Hepatocyte (in vitro differentiated cells): ENCODE measurements at regions not wholly inside any gene's neighbourhood (a gene's known extent, or its start where the extent isn't known, plus 50 kb on each side); places are given as distances from the start of the nearest gene placed in this dataset.

Source experiments
- DNase-seq: peaks from one replicate; pipeline ENCODE4 v3.0.0-alpha.2; 2016; ENCODE audit warnings: low spot score
- H2AFZ ChIP-seq: fragments of 200-600 bp; sonication (generic); 2 replicates; pipeline ENCODE4 v1.6.0; 2016; ENCODE audit warnings: antibody characterized with exemption, mild to moderate bottlenecking
- H3K27ac ChIP-seq: fragments of 200-600 bp; sonication (generic); 2 replicates; pipeline ENCODE4 v1.5.1; 2016; ENCODE audit warnings: mild to moderate bottlenecking
- H3K27me3 ChIP-seq: fragments of 200-600 bp; sonication (generic); 2 replicates; pipeline ENCODE4 v1.6.1; 2016
- H3K36me3 ChIP-seq: fragments of 200-600 bp; sonication (generic); replicated peaks from 2 replicates; pipeline ENCODE4 v1.5.1; 2016; ENCODE audit warnings: low read depth; ENCODE audit not compliant: insufficient read depth
- H3K4me1 ChIP-seq: fragments of 200-600 bp; sonication (generic); 2 replicates; pipeline ENCODE4 v1.5.1; 2016; ENCODE audit warnings: mild to moderate bottlenecking, moderate library complexity; ENCODE audit not compliant: insufficient read depth
- H3K4me2 ChIP-seq: fragments of 200-600 bp; sonication (generic); 2 replicates; pipeline ENCODE4 v1.6.0; 2016
- H3K4me3 ChIP-seq: fragments of 200-600 bp; sonication (generic); 2 replicates; pipeline ENCODE4 v1.5.1; 2016; ENCODE audit warnings: mild to moderate bottlenecking
- H3K79me2 ChIP-seq: fragments of 200-600 bp; sonication (generic); 2 replicates; pipeline ENCODE4 v1.6.0; 2017; ENCODE audit warnings: mild to moderate bottlenecking
- H3K9me2 ChIP-seq: fragments of 200-600 bp; sonication (generic); replicated peaks from 2 replicates; pipeline ENCODE4 v1.6.0; 2017; ENCODE audit warnings: mild to moderate bottlenecking; ENCODE audit not compliant: insufficient read depth
- H3K9me3 ChIP-seq: fragments of 200-600 bp; sonication (generic); 2 replicates; pipeline ENCODE4 v1.5.1; 2016; ENCODE audit warnings: low read depth, mild to moderate bottlenecking
- H4K20me1 ChIP-seq: fragments of 200-600 bp; sonication (generic); 2 replicates; pipeline ENCODE4 v1.6.0; 2016; ENCODE audit warnings: mild to moderate bottlenecking; ENCODE audit not compliant: insufficient read depth, poor library complexity, severe bottlenecking
- EZH2 ChIP-seq: fragments of 200-600 bp; sonication (generic); IDR thresholded peaks from 2 replicates; pipeline ENCODE4 v1.6.1; 2016; ENCODE audit warnings: antibody characterized with exemption, mild to moderate bottlenecking, borderline replicate concordance
- EZH2phosphoT487 ChIP-seq: fragments of 200-600 bp; sonication (generic); IDR thresholded peaks from one replicate; pipeline ENCODE4 v1.6.1; 2018; ENCODE audit warnings: antibody characterized with exemption, mild to moderate bottlenecking, low read depth, moderate library complexity; ENCODE audit not compliant: unreplicated experiment, severe bottlenecking
- WGBS: methylation state at CpG from one replicate; pipeline ENCODE4 v1.1.6; 2016; ENCODE audit warnings: low lambda C conversion rate; ENCODE audit errors: missing lambda C conversion rate; 5-methylcytosine and 5-hydroxymethylcytosine counted together
- TF ChIP-seq, protein P1 (sequence below): fragments of 200-600 bp; sonication (generic); IDR thresholded peaks from 2 replicates; pipeline ENCODE4 v1.5.1; 2016; ENCODE audit warnings: antibody characterized with exemption, mild to moderate bottlenecking; ENCODE audit not compliant: poor library complexity

DNA sequence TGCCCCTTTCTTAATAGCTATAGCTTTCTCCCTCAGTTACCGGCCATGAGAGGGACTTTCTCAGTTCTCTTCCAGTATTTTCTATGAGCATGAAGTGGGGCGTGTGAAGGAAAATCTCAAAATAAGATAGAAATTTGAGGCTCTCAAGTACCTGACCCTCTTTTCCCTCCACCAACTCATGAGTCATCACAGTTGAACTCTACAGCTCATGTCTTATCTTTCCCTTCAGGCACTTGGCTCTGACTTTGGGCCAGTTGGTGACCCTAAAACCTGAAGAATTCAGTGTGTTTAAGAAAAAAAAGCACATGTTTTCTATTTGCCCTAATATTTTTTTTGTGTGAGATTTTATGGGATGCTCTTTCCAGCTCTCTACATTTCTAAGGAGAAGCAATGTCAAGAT is 896.7 kb upstream of the ZEB2 start:
- TF ChIP-seq EZH2phosphoT487 (no peak), EZH2 (no peak)
- TF ChIP-seq, protein P1, sequence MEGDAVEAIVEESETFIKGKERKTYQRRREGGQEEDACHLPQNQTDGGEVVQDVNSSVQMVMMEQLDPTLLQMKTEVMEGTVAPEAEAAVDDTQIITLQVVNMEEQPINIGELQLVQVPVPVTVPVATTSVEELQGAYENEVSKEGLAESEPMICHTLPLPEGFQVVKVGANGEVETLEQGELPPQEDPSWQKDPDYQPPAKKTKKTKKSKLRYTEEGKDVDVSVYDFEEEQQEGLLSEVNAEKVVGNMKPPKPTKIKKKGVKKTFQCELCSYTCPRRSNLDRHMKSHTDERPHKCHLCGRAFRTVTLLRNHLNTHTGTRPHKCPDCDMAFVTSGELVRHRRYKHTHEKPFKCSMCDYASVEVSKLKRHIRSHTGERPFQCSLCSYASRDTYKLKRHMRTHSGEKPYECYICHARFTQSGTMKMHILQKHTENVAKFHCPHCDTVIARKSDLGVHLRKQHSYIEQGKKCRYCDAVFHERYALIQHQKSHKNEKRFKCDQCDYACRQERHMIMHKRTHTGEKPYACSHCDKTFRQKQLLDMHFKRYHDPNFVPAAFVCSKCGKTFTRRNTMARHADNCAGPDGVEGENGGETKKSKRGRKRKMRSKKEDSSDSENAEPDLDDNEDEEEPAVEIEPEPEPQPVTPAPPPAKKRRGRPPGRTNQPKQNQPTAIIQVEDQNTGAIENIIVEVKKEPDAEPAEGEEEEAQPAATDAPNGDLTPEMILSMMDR = no peak
- Histone ChIP-seq H4K20me1 (no peaks in the 10 kb centered on the region), H2AFZ (no peak overlapping the region), H3K27me3 (peaks cover 4% of the 10 kb centered on the region), H3K79me2 (no peaks in the 10 kb centered on the region), H3K4me2 (no peak overlapping the region), H3K9me2 (no peaks in the 10 kb centered on the region), H3K9me3 (peaks cover under 1% of the 10 kb centered on the region), H3K4me1 (no peaks in the 10 kb centered on the region), H3K36me3 (no peaks in the 10 kb centered on the region), H3K4me3 (no peak overlapping the region), H3K27ac (no peak overlapping the region)
- DNase-seq = no peak
- WGBS = 100% methylated on average over 2 of the region's 2 CpGs

DNA sequence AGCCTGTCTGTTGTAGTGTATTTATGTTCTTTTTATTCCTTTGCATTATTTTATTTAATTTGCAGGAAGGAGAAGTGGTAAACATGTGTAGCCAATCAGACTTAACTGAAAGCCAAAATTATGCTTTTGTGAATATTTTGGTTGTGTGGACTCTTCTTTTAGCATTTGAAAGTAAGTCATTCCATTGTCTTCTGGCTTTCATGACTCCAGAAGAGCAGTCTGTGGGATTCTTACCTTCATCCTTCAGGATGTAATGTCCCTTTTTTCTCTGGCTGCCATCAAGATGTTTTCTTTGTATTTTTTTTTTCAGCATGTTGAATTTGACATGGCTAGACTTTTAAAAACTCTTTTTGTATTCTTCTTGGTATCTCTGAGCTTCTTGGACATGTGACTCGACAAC is 895.2 kb upstream of the ZEB2 start:
- H3K4me3 ChIP-seq = no peak overlapping the region
- no peaks in the 10 kb centered on the region for H3K79me2 ChIP-seq
- H3K27me3 ChIP-seq = peaks cover 4% of the 10 kb centered on the region
- no peak overlapping the region for H3K27ac ChIP-seq
- no peaks in the 10 kb centered on the region for H3K36me3 ChIP-seq
- 87% methylated on average over 1 of the region's 1 CpG for WGBS
- no peak for DNase-seq
- H3K4me2 ChIP-seq = no peak overlapping the region
- TF ChIP-seq, protein P1 = no peak
- H4K20me1 ChIP-seq = no peaks in the 10 kb centered on the region
- H3K4me1 ChIP-seq = no peaks in the 10 kb centered on the region
- H3K9me3 ChIP-seq = no peaks in the 10 kb centered on the region
- no peak overlapping the region for H2AFZ ChIP-seq
- H3K9me2 ChIP-seq = no peaks in the 10 kb centered on the region

DNA sequence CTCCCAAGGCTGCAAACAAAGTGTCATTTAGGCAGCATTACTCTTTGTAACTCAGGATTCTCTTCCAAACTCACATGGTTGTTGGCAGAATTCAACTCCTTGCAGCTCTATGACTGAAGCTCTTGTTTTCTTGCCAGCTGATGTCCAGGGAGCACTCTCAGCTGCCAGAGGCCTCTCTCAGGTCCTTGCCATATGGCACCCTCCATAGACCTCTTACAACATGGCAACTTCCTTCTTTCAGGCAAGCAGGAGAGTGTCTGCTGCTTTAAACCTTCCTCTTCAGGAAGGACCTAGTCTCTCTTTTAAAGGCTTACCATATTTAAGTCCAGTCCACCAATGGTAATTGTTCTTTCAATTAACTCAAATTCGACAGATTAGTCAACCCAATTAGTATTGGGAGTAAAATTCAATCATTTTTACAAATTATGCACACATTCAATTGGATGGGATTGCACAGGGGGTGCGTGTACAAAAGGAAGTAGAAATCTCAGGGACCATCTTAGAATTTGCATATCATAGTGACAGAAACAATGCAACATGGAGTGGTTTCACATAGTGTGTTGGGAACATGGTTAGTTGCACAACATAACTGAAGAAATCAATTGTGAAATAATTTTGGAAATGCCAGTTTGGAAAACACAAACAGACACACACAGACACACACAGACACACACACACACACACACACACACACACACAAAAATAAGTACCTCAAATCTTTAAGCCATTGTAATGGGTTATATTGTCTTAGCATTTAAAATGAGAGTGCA is 893.5 kb upstream of the ZEB2 start:
- TF ChIP-seq, protein P1 = no peak
- TF ChIP-seq EZH2phosphoT487 (no peak), EZH2 (no peak)
- no peak overlapping the region for H3K27ac ChIP-seq
- WGBS = 90% methylated on average over 2 of the region's 2 CpGs

DNA sequence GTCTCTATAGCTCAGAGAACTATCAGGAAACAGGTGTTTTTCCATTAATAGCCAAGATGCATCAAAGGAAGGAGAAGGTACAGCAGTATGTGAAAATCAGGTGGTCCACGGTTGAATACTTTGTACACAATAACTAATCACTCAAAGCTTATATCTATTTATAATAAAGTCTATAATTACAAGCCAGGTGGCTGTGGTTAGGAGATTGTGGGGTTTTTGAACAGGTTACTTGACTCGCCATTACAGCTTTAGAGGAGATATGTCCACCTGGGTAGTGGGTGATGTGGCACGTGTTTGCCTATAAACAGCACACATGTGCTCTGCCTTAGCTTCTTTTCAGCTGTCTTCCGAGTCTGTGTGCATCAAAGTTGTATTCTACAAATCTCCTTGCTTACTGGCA is 892.2 kb upstream of the ZEB2 start:
- H3K9me3 ChIP-seq = no peaks in the 10 kb centered on the region
- peaks cover 4% of the 10 kb centered on the region for H3K27me3 ChIP-seq
- no peak for DNase-seq
- H3K4me3 ChIP-seq = no peak overlapping the region
- H3K9me2 ChIP-seq = no peaks in the 10 kb centered on the region
- TF ChIP-seq, protein P1 = no peak
- TF ChIP-seq EZH2phosphoT487 (no peak), EZH2 (no peak)
- H3K4me2 ChIP-seq = no peak overlapping the region
- H3K79me2 ChIP-seq = no peaks in the 10 kb centered on the region
- H3K27ac ChIP-seq = no peak overlapping the region
- H3K4me1 ChIP-seq = no peaks in the 10 kb centered on the region
- no peak overlapping the region for H2AFZ ChIP-seq
- H3K36me3 ChIP-seq = no peaks in the 10 kb centered on the region
- no peaks in the 10 kb centered on the region for H4K20me1 ChIP-seq
- 87% methylated on average over 4 of the region's 4 CpGs for WGBS

More for the DNA sequence above, 893.5 kb upstream of the ZEB2 start:
- Histone ChIP-seq H2AFZ (no peak overlapping the region), H3K79me2 (no peaks in the 10 kb centered on the region), H3K27me3 (peaks cover 4% of the 10 kb centered on the region), H3K36me3 (no peaks in the 10 kb centered on the region), H3K4me1 (no peaks in the 10 kb centered on the region), H3K9me3 (no peaks in the 10 kb centered on the region), H3K4me3 (no peak overlapping the region), H3K9me2 (no peaks in the 10 kb centered on the region), H4K20me1 (no peaks in the 10 kb centered on the region), H3K4me2 (no peak overlapping the region)
- no peak for DNase-seq
